ENCODE measurements at regions not wholly inside any gene's neighbourhood (a gene's known extent, or its start where the extent isn't known, plus 50 kb on each side); places are given as distances from the start of the nearest gene placed in this dataset.
"Not testable (repeated sequence)": the region's sequence is repeated elsewhere in the genome, so short reads cannot be mapped to it uniquely, and the experiment has no call there.

- CTCF ChIA-PET: no interaction called here
Observed at GRCh38 chr7:136452949-136453348, 415.5 kb upstream of the CHRM2 start.

GRCh38 chr7:136446751-136447150 is 421.7 kb upstream of the CHRM2 start:
- H3K36me3 ChIP-seq (ENCODE audit: insufficient read depth, low read length, poor library complexity, severe bottlenecking): no peaks in the 10 kb centered on the region
- H3K4me3 ChIP-seq (ENCODE audit: low read depth, low read length, poor library complexity, severe bottlenecking): no peak overlapping the region
- CTCF ChIA-PET: no interaction called here
- DNase-seq (ENCODE audit: low spot score): no peak
- no peak for TF ChIP-seq CTCF (conservative IDR thresholded peaks at IDR 0.05; ENCODE audit: low read depth, low read length)
- TF ChIP-seq EZH2 (IDR thresholded peaks at IDR 0.05; ENCODE audit: borderline replicate concordance, low read depth, low read length, poor library complexity, severe bottlenecking): no peak
- H3K4me1 ChIP-seq (ENCODE audit: insufficient read depth, low read length, poor library complexity, severe bottlenecking): no peaks in the 10 kb centered on the region
- no peak overlapping the region for H3K27ac ChIP-seq (ENCODE audit: low read depth, low read length, poor library complexity, severe bottlenecking)
- H3K9me3 ChIP-seq (ENCODE audit: low read depth, low read length, poor library complexity, severe bottlenecking): no peaks in the 10 kb centered on the region
- no peaks in the 10 kb centered on the region for H3K27me3 ChIP-seq (replicated peaks; ENCODE audit: insufficient read depth, low read depth, low read length, poor library complexity)
- intact Hi-C loops (cut with micrococcal nuclease; ENCODE audit: unreplicated experiment): no loop called here
- BruUV-seq (replicated peaks): no TSS peak
- POLR2A ChIA-PET (ENCODE audit: low non-redundant PET): no interaction called here

More at GRCh38 chr7:136452949-136453348, 415.5 kb upstream of the CHRM2 start:
- H3K4me1 ChIP-seq (ENCODE audit: insufficient read depth, low read length, poor library complexity, severe bottlenecking): no peaks in the 10 kb centered on the region
- intact Hi-C loops (cut with micrococcal nuclease; ENCODE audit: unreplicated experiment): no loop called here
- H3K36me3 ChIP-seq (ENCODE audit: insufficient read depth, low read length, poor library complexity, severe bottlenecking): no peaks in the 10 kb centered on the region
- H3K27ac ChIP-seq (ENCODE audit: low read depth, low read length, poor library complexity, severe bottlenecking): no peak overlapping the region
- BruUV-seq (replicated peaks): no TSS peak
- no peaks in the 10 kb centered on the region for H3K9me3 ChIP-seq (ENCODE audit: low read depth, low read length, poor library complexity, severe bottlenecking)
- no peaks in the 10 kb centered on the region for H3K27me3 ChIP-seq (replicated peaks; ENCODE audit: insufficient read depth, low read depth, low read length, poor library complexity)
- no peak for TF ChIP-seq CTCF (conservative IDR thresholded peaks at IDR 0.05; ENCODE audit: low read depth, low read length)
- no peak for TF ChIP-seq EZH2 (IDR thresholded peaks at IDR 0.05; ENCODE audit: borderline replicate concordance, low read depth, low read length, poor library complexity, severe bottlenecking)
- DNase-seq (ENCODE audit: low spot score): no peak
- H3K4me3 ChIP-seq (ENCODE audit: low read depth, low read length, poor library complexity, severe bottlenecking): no peak overlapping the region
- POLR2A ChIA-PET (ENCODE audit: low non-redundant PET): no interaction called here

- ChIA-PET CTCF (no interaction called here), POLR2A (ENCODE audit: low non-redundant PET) (no interaction called here)
- intact Hi-C loops (cut with micrococcal nuclease; ENCODE audit: unreplicated experiment): no loop called here
- H3K4me3 ChIP-seq (ENCODE audit: low read depth, low read length, poor library complexity, severe bottlenecking): no peak overlapping the region
- no peak for DNase-seq (ENCODE audit: low spot score)
- H3K9me3 ChIP-seq (ENCODE audit: low read depth, low read length, poor library complexity, severe bottlenecking): no peaks in the 10 kb centered on the region
- H3K4me1 ChIP-seq (ENCODE audit: insufficient read depth, low read length, poor library complexity, severe bottlenecking): no peaks in the 10 kb centered on the region
- no peak overlapping the region for H3K27ac ChIP-seq (ENCODE audit: low read depth, low read length, poor library complexity, severe bottlenecking)
- no peaks in the 10 kb centered on the region for H3K36me3 ChIP-seq (ENCODE audit: insufficient read depth, low read length, poor library complexity, severe bottlenecking)
- H3K27me3 ChIP-seq (replicated peaks; ENCODE audit: insufficient read depth, low read depth, low read length, poor library complexity): no peaks in the 10 kb centered on the region
- no peak for TF ChIP-seq CTCF (conservative IDR thresholded peaks at IDR 0.05; ENCODE audit: low read depth, low read length)
- TF ChIP-seq EZH2 (IDR thresholded peaks at IDR 0.05; ENCODE audit: borderline replicate concordance, low read depth, low read length, poor library complexity, severe bottlenecking): no peak
- BruUV-seq (replicated peaks): no TSS peak
Observed at GRCh38 chr7:136441835-136442234, 426.6 kb upstream of the CHRM2 start.

GRCh38 chr7:136431736-136432135 is 436.7 kb upstream of the CHRM2 start:
- H3K27ac ChIP-seq (ENCODE audit: low read depth, low read length, poor library complexity, severe bottlenecking); DNase-seq (ENCODE audit: low spot score); CTCF ChIA-PET; H3K4me3 ChIP-seq (ENCODE audit: low read depth, low read length, poor library complexity, severe bottlenecking); BruUV-seq (replicated peaks); POLR2A ChIA-PET (ENCODE audit: low non-redundant PET); intact Hi-C loops (cut with micrococcal nuclease; ENCODE audit: unreplicated experiment); H3K9me3 ChIP-seq (ENCODE audit: low read depth, low read length, poor library complexity, severe bottlenecking); H3K36me3 ChIP-seq (ENCODE audit: insufficient read depth, low read length, poor library complexity, severe bottlenecking); H3K4me1 ChIP-seq (ENCODE audit: insufficient read depth, low read length, poor library complexity, severe bottlenecking); H3K27me3 ChIP-seq (replicated peaks; ENCODE audit: insufficient read depth, low read depth, low read length, poor library complexity): not testable (repeated sequence)

Measured in A673 (cell line).